Small intestine (tissue), 7 donors: ENCODE measurements at regions not wholly inside any gene's neighbourhood (a gene's known extent, or its start where the extent isn't known, plus 50 kb on each side); places are given as distances from the start of the nearest gene placed in this dataset.

Experiments used
- DNase-seq, 2 donors: peaks; one replicate each; pipeline versions ENCODE4 v3.0.0 to v3.0.0-alpha.2; 2013
- FAIRE-seq: peaks from 2 replicates; lab custom pipeline; 2012; peaks lifted over from hg19 to GRCh38; lab: Jason Lieb, UNC
- H3K27ac ChIP-seq, 3 donors: one replicate each; pipeline ENCODE4 v1.5.1; 2013; ENCODE audit warnings: low read length in 2 of 3, mild to moderate bottlenecking in 2 of 3, control low read depth in 1 of 3, inconsistent platforms in 1 of 3, low read depth in 1 of 3, moderate library complexity in 1 of 3
- H3K27me3 ChIP-seq, 3 donors: one replicate each; pipeline ENCODE4 v1.6.1; 2013; ENCODE audit warnings: low read length in 3 of 3, inconsistent platforms in 1 of 3; ENCODE audit not compliant: control insufficient read depth in 3 of 3, insufficient read depth in 3 of 3
- H3K36me3 ChIP-seq, 3 donors: one replicate each; pipeline ENCODE4 v1.6.1; 2013; ENCODE audit warnings: low read length in 3 of 3, inconsistent platforms in 1 of 3, low read depth in 1 of 3, mild to moderate bottlenecking in 1 of 3, moderate library complexity in 1 of 3; ENCODE audit not compliant: control insufficient read depth in 3 of 3, insufficient read depth in 2 of 3
- H3K4me1 ChIP-seq, 3 donors: one replicate each; pipeline ENCODE4 v1.6.1; 2013; ENCODE audit warnings: low read length in 2 of 3, inconsistent platforms in 1 of 3, low read depth in 1 of 3, mild to moderate bottlenecking in 1 of 3, moderate library complexity in 1 of 3; ENCODE audit not compliant: control insufficient read depth in 3 of 3, insufficient read depth in 2 of 3
- H3K4me3 ChIP-seq, 3 donors: one replicate each; pipeline ENCODE4 v1.5.1; 2013; ENCODE audit warnings: low read length in 3 of 3, control low read depth in 1 of 3, inconsistent platforms in 1 of 3, low read depth in 1 of 3, mild to moderate bottlenecking in 1 of 3, moderate library complexity in 1 of 3
- H3K9me3 ChIP-seq, 2 donors: one replicate each; pipeline ENCODE4 v1.6.1; 2013; ENCODE audit warnings: low read depth in 1 of 2, low read length in 1 of 2; ENCODE audit not compliant: control insufficient read depth in 2 of 2, insufficient read depth in 1 of 2
- WGBS, 3 donors: extraction: QIAGEN DNeasy Blood & Tissue Kit; methylation state at CpG; one replicate each; pipeline ENCODE4 v1.1.7; 2013; 5-methylcytosine and 5-hydroxymethylcytosine counted together
- donor health status: healthy with polysubstance abuse.
- donor health status: control.
- donor health status: control.
- donor health status: Bipolar disorder and iron deficiency.
- donor health status: healthy.

- Histone ChIP-seq H3K4me3 (no peak overlapping the region), H3K27ac (no peak overlapping the region), H3K4me1 (no peaks in the 10 kb centered on the region), H3K27me3 (peaks cover 2 to 83% (median 12%) of the 10 kb centered on the region in 3 donors), H3K36me3 (no peaks in the 10 kb centered on the region), H3K9me3 (no peaks in the 10 kb centered on the region)
- WGBS, 3 donors, result 39 to 43% (median 43%) methylated on average over 20 of the region's 20 CpGs
- no peak for DNase-seq
- FAIRE-seq, result no peak
Observed at GRCh38 chr7:155360495-155361345, 63.0 kb downstream of the INSIG1 start.

GRCh38 chr7:155361346-155361680, 63.6 kb downstream of the INSIG1 start:
- no peak for FAIRE-seq
- Histone ChIP-seq H3K36me3 (no peaks in the 10 kb centered on the region), H3K4me1 (no peaks in the 10 kb centered on the region), H3K9me3 (no peaks in the 10 kb centered on the region), H3K4me3 (no peak overlapping the region), H3K27me3 (peaks cover 2 to 81% (median 9%) of the 10 kb centered on the region in 3 donors), H3K27ac (no peak overlapping the region)
- 61 to 73% (median 71%) methylated on average over 12 of the region's 12 CpGs for WGBS, 3 donors
- DNase-seq, result no peak

- WGBS, 3 donors, result 85 to 94% (median 88%) methylated on average over 7 of the region's 7 CpGs
- H3K27me3 ChIP-seq, result peaks cover 2 to 75% (median 9%) of the 10 kb centered on the region in 3 donors
Observed at GRCh38 chr7:155361947-155362346, 64.3 kb downstream of the INSIG1 start.

GRCh38 chr7:155362380-155363145, 64.9 kb downstream of the INSIG1 start:
- Histone ChIP-seq H3K9me3 (no peaks in the 10 kb centered on the region), H3K27me3 (peaks cover 2 to 69% (median 9%) of the 10 kb centered on the region in 3 donors)

More at GRCh38 chr7:155361947-155362346, 64.3 kb downstream of the INSIG1 start:
- FAIRE-seq, result no peak
- H3K27ac ChIP-seq, result no peak overlapping the region
- no peak for DNase-seq
- no peaks in the 10 kb centered on the region for H3K36me3 ChIP-seq
- no peaks in the 10 kb centered on the region for H3K4me1 ChIP-seq
- no peak overlapping the region for H3K4me3 ChIP-seq
- no peaks in the 10 kb centered on the region for H3K9me3 ChIP-seq

GRCh38 chr7:155363146-155363539, 65.5 kb downstream of the INSIG1 start:
- WGBS, 3 donors, result 83 to 88% (median 87%) methylated on average over 9 of the region's 9 CpGs
- FAIRE-seq (no peak), DNase-seq (no peak)
- Histone ChIP-seq H3K27me3 (peaks cover 2 to 63% (median 9%) of the 10 kb centered on the region in 3 donors), H3K9me3 (no peaks in the 10 kb centered on the region), H3K27ac (no peak overlapping the region), H3K4me1 (no peaks in the 10 kb centered on the region), H3K36me3 (no peaks in the 10 kb centered on the region), H3K4me3 (no peak overlapping the region)

More at GRCh38 chr7:155362380-155363145, 64.9 kb downstream of the INSIG1 start:
- DNase-seq (no peak), FAIRE-seq (no peak)
- 78 to 84% (median 83%) methylated on average over 11 of the region's 11 CpGs for WGBS, 3 donors
- Histone ChIP-seq H3K4me3 (no peak overlapping the region), H3K36me3 (no peaks in the 10 kb centered on the region), H3K27ac (no peak overlapping the region), H3K4me1 (no peaks in the 10 kb centered on the region)

GRCh38 chr7:155363852-155364600, 66.3 kb downstream of the INSIG1 start:
- H3K36me3 ChIP-seq, result no peaks in the 10 kb centered on the region
- H3K27ac ChIP-seq, result no peak overlapping the region
- no peak overlapping the region for H3K4me3 ChIP-seq
- peaks cover 2 to 61% (median 14%) of the 10 kb centered on the region in 3 donors for H3K27me3 ChIP-seq
- FAIRE-seq (no peak), DNase-seq (peak; percentile 29 to 49)
- no peaks in the 10 kb centered on the region for H3K9me3 ChIP-seq
- no peaks in the 10 kb centered on the region for H3K4me1 ChIP-seq
- 37 to 47% (median 40%) methylated on average over 20 of the region's 20 CpGs for WGBS, 3 donors

- Histone ChIP-seq H3K36me3 (no peaks in the 10 kb centered on the region), H3K27me3 (peaks cover 2 to 61% (median 20%) of the 10 kb centered on the region in 3 donors), H3K4me3 (no peak overlapping the region), H3K9me3 (no peaks in the 10 kb centered on the region), H3K27ac (no peak overlapping the region), H3K4me1 (no peaks in the 10 kb centered on the region)
- no peak for DNase-seq
- 72 to 75% (median 74%) methylated on average over 12 of the region's 12 CpGs for WGBS, 3 donors
- FAIRE-seq, result no peak
Observed at GRCh38 chr7:155365146-155365874, 67.6 kb downstream of the INSIG1 start.
